ENCODE measurements at regions not wholly inside any gene's neighbourhood (a gene's known extent, or its start where the extent isn't known, plus 50 kb on each side); places are given as distances from the start of the nearest gene placed in this dataset.

- no peak for DNase-seq (ENCODE audit: low read depth in 1 of 2, low spot score in 2 of 2)
- H2AK5ac ChIP-seq (ENCODE audit: low read depth, low read length) = no peak overlapping the region
- no peak overlapping the region for H3K14ac ChIP-seq (ENCODE audit: insufficient read length)
- H2BK120ac ChIP-seq (replicated peaks; ENCODE audit: low read depth, low read length) = no peak overlapping the region
- no peak overlapping the region for H2BK12ac ChIP-seq (ENCODE audit: low read depth, low read length)
- no peak overlapping the region for H2BK20ac ChIP-seq (ENCODE audit: low read length)
- H4K20me1 ChIP-seq (replicated peaks in 1 of 2; ENCODE audit: control insufficient read depth in 1 of 2, insufficient read depth in 2 of 2, low read length in 2 of 2) = no peaks in the 10 kb centered on the region
- FAIRE-seq = no peak
- H3K79me2 ChIP-seq (ENCODE audit: control insufficient read depth in 1 of 2, insufficient read depth in 2 of 2, low read length in 2 of 2) = no peaks in the 10 kb centered on the region
- H3K27me3 ChIP-seq (replicated peaks in 1 of 4; ENCODE audit: control insufficient read depth in 3 of 4, extremely low read depth in 1 of 4, insufficient read depth in 3 of 4, low read length in 3 of 4) = no peaks in the 10 kb centered on the region
- H3K23ac ChIP-seq (ENCODE audit: insufficient read length) = no peak overlapping the region
- H2BK5ac ChIP-seq (ENCODE audit: low read depth, low read length) = no peak overlapping the region
- H3K36me3 ChIP-seq (ENCODE audit: control insufficient read depth in 2 of 4, insufficient read depth in 4 of 4, low read length in 3 of 4) = no peaks in the 10 kb centered on the region
- ChIA-PET POLR2A (ENCODE audit: partially characterized antibody) (no interaction called here), CTCF (ENCODE audit: partially characterized antibody) (interaction anchor here (0.9 to 1.7 kb wide), 2 partner anchors 20 to 26 kb away, joined by 3 read pairs; no protein-coding TSS in a partner anchor)
- H3K4me1 ChIP-seq (replicated peaks in 1 of 4; ENCODE audit: control insufficient read depth in 3 of 4, insufficient read depth in 4 of 4, low read length in 3 of 4) = no peaks in the 10 kb centered on the region
- no peak for TF ChIP-seq CBX5 (IDR thresholded peaks at IDR 0.05; ENCODE audit: low read depth, low read length)
- TF ChIP-seq, protein P1, sequence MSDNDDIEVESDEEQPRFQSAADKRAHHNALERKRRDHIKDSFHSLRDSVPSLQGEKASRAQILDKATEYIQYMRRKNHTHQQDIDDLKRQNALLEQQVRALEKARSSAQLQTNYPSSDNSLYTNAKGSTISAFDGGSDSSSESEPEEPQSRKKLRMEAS (IDR thresholded peaks at IDR 0.05) = no peak
- no peak for TF ChIP-seq POLR2AphosphoS5 (IDR thresholded peaks at IDR 0.05; ENCODE audit: low read depth, low read length)
- TF ChIP-seq EP300 (IDR thresholded peaks at IDR 0.05; ENCODE audit: borderline replicate concordance in 1 of 2, low read depth in 2 of 2, low read length in 2 of 2) = no peak
- no peak for TF ChIP-seq KDM4A (IDR thresholded peaks at IDR 0.05; ENCODE audit: low read depth, low read length, severe bottlenecking)
- TF ChIP-seq CTBP2 (IDR thresholded peaks at IDR 0.05; ENCODE audit: borderline replicate concordance, insufficient read depth, insufficient read length, low read length) = no peak
- no peak for TF ChIP-seq NRF1 (IDR thresholded peaks at IDR 0.05; ENCODE audit: low read depth, low read length)
- TF ChIP-seq TAF1 (IDR thresholded peaks at IDR 0.05; ENCODE audit: low read depth, low read length) = no peak
- TF ChIP-seq, protein P2, sequence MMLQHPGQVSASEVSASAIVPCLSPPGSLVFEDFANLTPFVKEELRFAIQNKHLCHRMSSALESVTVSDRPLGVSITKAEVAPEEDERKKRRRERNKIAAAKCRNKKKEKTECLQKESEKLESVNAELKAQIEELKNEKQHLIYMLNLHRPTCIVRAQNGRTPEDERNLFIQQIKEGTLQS (IDR thresholded peaks at IDR 0.05; ENCODE audit: insufficient read depth, low read depth, low read length) = no peak
- TF ChIP-seq CHD2 (IDR thresholded peaks at IDR 0.05; ENCODE audit: low read length) = no peak
- no peak for TF ChIP-seq SIRT6 (IDR thresholded peaks at IDR 0.05; ENCODE audit: low read length)
- WGBS, 2 experiments (ENCODE audit: extremely low coverage in 1 of 2, insufficient coverage in 1 of 2, insufficient read length in 1 of 2, insufficient replicate concordance in 2 of 2, low coverage in 1 of 2, low lambda C conversion rate in 2 of 2, missing lambda C conversion rate in 1 of 2) = 91% methylated on average over 5 of the region's 5 CpGs; no CpG with 5 or more reads in 1 of the 2 experiments
- no peaks in the 10 kb centered on the region for H3K23me2 ChIP-seq (ENCODE audit: low read depth, low read length)
- no peak overlapping the region for H3K56ac ChIP-seq (replicated peaks; ENCODE audit: insufficient read length, low read depth, low read length)
- no peaks in the 10 kb centered on the region for H3K9me3 ChIP-seq (ENCODE audit: insufficient read depth in 2 of 2, low read depth in 1 of 2, low read length in 1 of 2)
- H3K4me3 ChIP-seq (ENCODE audit: extremely low read depth in 1 of 4, insufficient read depth in 2 of 4, low read depth in 3 of 4, low read length in 4 of 4) = no peak overlapping the region
- no peak overlapping the region for H4K5ac ChIP-seq (ENCODE audit: insufficient read length, low read depth, low read length)
- no peaks in the 10 kb centered on the region for H3K79me1 ChIP-seq (ENCODE audit: low read depth, low read length)
- no peak overlapping the region for H2AFZ ChIP-seq (ENCODE audit: low read length)
- H3K9ac ChIP-seq (replicated peaks in 1 of 4; ENCODE audit: extremely low read depth in 1 of 4, low read depth in 3 of 4, low read length in 3 of 4) = no peak overlapping the region
- H2BK15ac ChIP-seq (ENCODE audit: low read length) = no peak overlapping the region
- no peak overlapping the region for H4K8ac ChIP-seq (ENCODE audit: extremely low read depth, insufficient read depth, low read length)
- H4K91ac ChIP-seq (replicated peaks; ENCODE audit: insufficient read length, low read length) = no peak overlapping the region
- H3K18ac ChIP-seq (ENCODE audit: extremely low read depth, low read length) = no peak overlapping the region
- no peak overlapping the region for H3K4me2 ChIP-seq (ENCODE audit: insufficient read depth in 1 of 2, low read depth in 2 of 2, low read length in 2 of 2)
- H3K4ac ChIP-seq (replicated peaks; ENCODE audit: insufficient read length, low read depth, low read length) = no peak overlapping the region
- H3K27ac ChIP-seq (ENCODE audit: low read depth, low read length) = no peak overlapping the region
Measured at GRCh38 chr13:44810061-44810840, 179.0 kb downstream of the NUFIP1 start.
